Skeletal muscle satellite cell (primary cell): ENCODE measurements at regions not wholly inside any gene's neighbourhood (a gene's known extent, or its start where the extent isn't known, plus 50 kb on each side); places are given as distances from the start of the nearest gene placed in this dataset.
A peak's percentile ranks its signal among the peaks of the same experiment; 100 is the strongest.

ENCODE experiments used
- H3K27me3 ChIP-seq: 2 replicates; pipeline ENCODE4 v1.7.0; 2013; ENCODE audit warnings: low read length; ENCODE audit not compliant: control insufficient read depth, insufficient read depth
- H3K36me3 ChIP-seq: 2 replicates; pipeline ENCODE4 v1.7.0; 2013; ENCODE audit warnings: mild to moderate bottlenecking, control low read depth, low read length; ENCODE audit not compliant: insufficient read depth
- H3K4me1 ChIP-seq: 2 replicates; pipeline ENCODE4 v1.7.0; 2013; ENCODE audit warnings: low read length; ENCODE audit not compliant: control insufficient read depth, insufficient read depth
- H3K4me2 ChIP-seq: 2 replicates; pipeline ENCODE4 v1.7.0; 2013; ENCODE audit warnings: mild to moderate bottlenecking, low read length
- H3K4me3 ChIP-seq: 2 replicates; pipeline ENCODE4 v1.7.0; 2013; ENCODE audit warnings: low read length
- H3K9ac ChIP-seq: 2 replicates; pipeline ENCODE4 v1.7.0; 2013; ENCODE audit warnings: mild to moderate bottlenecking, low read depth, low read length, moderate library complexity
- H3K9me3 ChIP-seq: replicated peaks from 2 replicates; pipeline ENCODE4 v1.7.0; 2013; ENCODE audit warnings: mild to moderate bottlenecking, control low read depth, low read length

DNA sequence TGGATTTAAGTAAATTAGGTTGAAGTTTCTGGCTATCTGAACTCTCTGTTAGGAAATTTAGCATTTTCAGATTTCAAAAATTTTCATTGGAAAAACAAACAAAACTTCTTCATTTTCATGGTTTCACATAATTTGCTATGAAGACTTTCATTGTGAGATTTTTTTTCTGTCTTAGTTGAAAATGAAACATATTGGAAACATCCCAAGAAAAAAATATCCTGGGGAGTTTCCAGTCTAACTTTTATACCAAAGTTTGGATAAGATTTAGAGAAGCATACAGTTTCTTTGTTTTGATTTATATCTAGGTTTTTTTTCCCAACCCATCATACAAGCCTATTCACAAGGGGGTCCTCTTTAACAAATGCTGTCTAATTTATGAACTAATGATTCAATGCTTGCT is 300.5 kb upstream of the SEMA3A start:
- H3K9me3 ChIP-seq: no peaks in the 10 kb centered on the region
- no peaks in the 10 kb centered on the region for H3K27me3 ChIP-seq
- H3K36me3 ChIP-seq: no peaks in the 10 kb centered on the region
- peaks cover 6% of the 10 kb centered on the region for H3K4me1 ChIP-seq
- no peak overlapping the region for H3K9ac ChIP-seq
- H3K4me3 ChIP-seq: no peak overlapping the region
- no peak overlapping the region for H3K4me2 ChIP-seq

DNA sequence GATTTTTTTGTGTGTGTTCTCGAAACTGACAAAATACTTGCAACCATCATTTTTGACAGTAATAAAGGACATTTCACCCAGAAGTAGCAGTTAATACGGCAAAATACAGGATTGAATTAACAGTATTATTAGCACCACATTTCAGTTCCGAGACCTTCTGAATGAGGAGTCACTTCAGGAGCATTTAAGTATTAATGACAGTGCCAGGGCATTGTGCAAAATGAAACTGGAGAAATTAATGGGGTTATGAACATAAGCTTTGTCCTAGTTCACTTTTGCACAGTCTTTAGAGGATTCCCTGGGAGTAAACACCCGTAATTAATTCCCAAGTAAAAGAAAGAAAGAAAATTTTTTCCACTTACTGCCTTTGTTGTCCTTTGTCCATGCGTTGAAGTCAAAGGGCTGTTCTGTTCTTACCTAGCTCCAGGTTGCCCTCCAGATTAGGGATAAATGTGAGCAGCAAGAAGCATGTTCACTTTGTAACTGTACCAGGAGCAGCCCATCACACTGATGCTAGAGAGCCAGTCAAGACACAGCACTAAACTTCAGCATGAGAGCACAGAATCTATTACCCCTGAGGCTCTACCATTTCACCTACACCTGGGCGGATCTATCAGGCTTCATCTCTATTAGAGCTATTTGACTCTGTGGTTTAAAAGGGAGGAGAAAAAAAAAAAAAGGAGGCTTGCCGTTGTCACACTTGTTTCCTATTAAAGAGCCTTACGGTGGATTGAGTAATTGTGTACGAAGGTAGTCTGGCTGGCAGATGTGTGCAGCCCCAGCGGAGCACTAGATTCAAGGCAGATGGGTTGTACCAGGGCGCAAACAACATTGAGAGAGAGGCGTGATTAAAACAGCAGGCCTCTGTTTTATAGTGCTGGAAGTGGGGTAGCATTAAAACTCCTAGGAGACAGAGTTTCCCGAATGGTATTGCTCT is 297.8 kb upstream of the SEMA3A start:
- Histone ChIP-seq H3K9me3 (no peaks in the 10 kb centered on the region), H3K4me2 (no peak overlapping the region), H3K27me3 (no peaks in the 10 kb centered on the region), H3K4me1 (peaks cover 6% of the 10 kb centered on the region), H3K4me3 (no peak overlapping the region), H3K36me3 (no peaks in the 10 kb centered on the region), H3K9ac (peak overlapping the region; percentile 24)

DNA sequence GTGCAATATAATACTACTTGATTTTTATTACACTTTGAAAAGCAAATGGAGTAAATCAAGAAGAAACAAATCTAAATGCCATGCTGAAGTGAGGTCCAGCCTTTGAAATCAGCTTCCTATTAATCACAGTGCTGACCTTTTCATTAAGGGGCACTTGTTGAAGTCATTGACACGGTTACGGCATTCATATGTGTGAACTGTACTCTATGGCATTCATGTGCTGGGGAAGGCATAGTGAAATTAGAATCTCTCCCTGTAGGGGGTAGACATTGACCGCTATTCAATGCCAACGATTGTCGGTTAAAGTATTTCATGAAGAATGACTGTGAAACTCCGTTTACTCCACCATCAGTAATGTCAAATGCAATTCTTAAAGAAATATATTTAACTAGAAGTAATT is 296.1 kb upstream of the SEMA3A start:
- Histone ChIP-seq H3K36me3 (no peaks in the 10 kb centered on the region), H3K4me1 (peaks cover 6% of the 10 kb centered on the region), H3K4me3 (peak overlapping the region; percentile 32), H3K27me3 (no peaks in the 10 kb centered on the region), H3K9ac (peak overlapping the region; percentile 24), H3K9me3 (no peaks in the 10 kb centered on the region), H3K4me2 (peak overlapping the region; percentile 59)

- Histone ChIP-seq H3K9me3 (no peaks in the 10 kb centered on the region), H3K27me3 (no peaks in the 10 kb centered on the region), H3K4me1 (no peaks in the 10 kb centered on the region), H3K36me3 (no peaks in the 10 kb centered on the region), H3K4me2 (no peak overlapping the region), H3K4me3 (no peak overlapping the region), H3K9ac (no peak overlapping the region)
Observed at GRCh38 chr7:84484502-84485079, 290.0 kb upstream of the SEMA3A start.

DNA sequence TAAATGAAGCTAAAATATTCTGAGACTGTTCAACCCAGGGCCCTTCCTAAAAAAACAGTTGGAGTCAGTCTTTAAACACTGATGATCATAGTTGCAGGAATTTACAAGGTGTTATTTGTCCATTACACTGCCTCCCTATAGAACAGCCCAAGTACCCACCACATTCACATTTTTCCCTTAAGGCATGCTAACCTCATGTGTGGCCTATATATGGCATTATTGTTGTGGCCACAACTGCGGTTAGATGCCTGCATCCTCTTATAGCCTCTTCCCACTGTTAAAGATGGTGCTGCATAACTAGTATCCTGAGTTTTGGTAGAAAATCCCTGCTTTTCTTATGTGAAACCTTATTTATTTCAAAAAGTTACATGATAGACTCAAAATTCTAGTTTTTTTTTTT is 287.9 kb upstream of the SEMA3A start:
- Histone ChIP-seq H3K27me3 (no peaks in the 10 kb centered on the region), H3K4me3 (no peak overlapping the region), H3K9me3 (no peaks in the 10 kb centered on the region), H3K9ac (no peak overlapping the region), H3K4me2 (no peak overlapping the region), H3K36me3 (no peaks in the 10 kb centered on the region), H3K4me1 (no peaks in the 10 kb centered on the region)

GRCh38 chr7:84479059-84479458 is 284.5 kb upstream of the SEMA3A start:
- Histone ChIP-seq H3K9ac (no peak overlapping the region), H3K4me1 (no peaks in the 10 kb centered on the region), H3K4me3 (no peak overlapping the region), H3K4me2 (no peak overlapping the region), H3K27me3 (no peaks in the 10 kb centered on the region), H3K36me3 (no peaks in the 10 kb centered on the region), H3K9me3 (no peaks in the 10 kb centered on the region)

GRCh38 chr7:84477786-84478478 is 283.3 kb upstream of the SEMA3A start:
- no peak overlapping the region for H3K4me3 ChIP-seq
- H3K9me3 ChIP-seq: no peaks in the 10 kb centered on the region
- H3K36me3 ChIP-seq: no peaks in the 10 kb centered on the region
- H3K9ac ChIP-seq: no peak overlapping the region
- H3K4me1 ChIP-seq: no peaks in the 10 kb centered on the region
- H3K27me3 ChIP-seq: no peaks in the 10 kb centered on the region
- H3K4me2 ChIP-seq: no peak overlapping the region

DNA sequence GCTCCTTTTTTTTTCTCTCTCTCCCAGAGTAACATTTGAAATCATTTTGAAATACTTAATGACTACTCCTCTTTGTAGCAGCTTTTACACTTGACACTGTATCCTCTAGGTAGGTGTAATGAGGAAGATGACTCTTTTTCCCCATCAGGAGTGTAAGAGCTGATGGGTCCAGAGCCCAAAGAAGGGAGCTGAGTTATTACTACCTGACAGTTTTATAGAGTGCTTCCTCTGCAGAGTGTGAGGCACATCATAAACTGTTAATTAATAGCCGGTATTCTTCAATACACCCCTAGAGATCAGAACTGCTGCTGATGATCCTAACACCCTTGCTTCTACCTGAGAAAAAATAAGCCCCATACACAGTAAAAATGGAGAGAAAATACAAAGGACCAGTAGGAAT is 279.8 kb upstream of the SEMA3A start:
- Histone ChIP-seq H3K27me3 (no peaks in the 10 kb centered on the region), H3K9me3 (no peaks in the 10 kb centered on the region), H3K36me3 (no peaks in the 10 kb centered on the region), H3K9ac (no peak overlapping the region), H3K4me1 (no peaks in the 10 kb centered on the region), H3K4me3 (no peak overlapping the region), H3K4me2 (no peak overlapping the region)

- no peaks in the 10 kb centered on the region for H3K9me3 ChIP-seq
- H3K4me2 ChIP-seq: no peak overlapping the region
- H3K27me3 ChIP-seq: no peaks in the 10 kb centered on the region
- no peaks in the 10 kb centered on the region for H3K4me1 ChIP-seq
- H3K9ac ChIP-seq: no peak overlapping the region
- H3K36me3 ChIP-seq: no peaks in the 10 kb centered on the region
- H3K4me3 ChIP-seq: no peak overlapping the region
Observed at GRCh38 chr7:84471576-84471975, 277.0 kb upstream of the SEMA3A start.

DNA sequence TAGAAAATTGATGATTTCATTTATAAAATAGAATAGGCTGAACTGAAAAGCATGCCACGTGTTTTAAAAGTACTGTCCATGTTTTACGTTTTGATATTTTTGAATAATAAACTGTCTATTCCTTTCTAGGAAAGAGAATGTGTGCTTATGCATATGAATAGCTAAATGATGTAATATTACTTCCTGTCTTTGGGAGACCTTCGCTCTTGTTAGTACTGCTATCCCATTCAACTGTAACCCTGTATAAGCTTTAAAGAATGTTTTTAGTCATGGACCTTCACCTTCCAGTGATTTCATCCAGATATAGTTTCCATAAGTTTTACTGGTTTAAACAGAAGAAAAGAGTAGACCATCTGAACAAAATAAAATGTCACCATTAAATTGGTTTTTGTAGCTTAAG is 274.4 kb upstream of the SEMA3A start:
- H3K27me3 ChIP-seq: no peaks in the 10 kb centered on the region
- H3K9ac ChIP-seq: no peak overlapping the region
- no peak overlapping the region for H3K4me3 ChIP-seq
- H3K36me3 ChIP-seq: no peaks in the 10 kb centered on the region
- no peaks in the 10 kb centered on the region for H3K4me1 ChIP-seq
- H3K4me2 ChIP-seq: no peak overlapping the region
- no peaks in the 10 kb centered on the region for H3K9me3 ChIP-seq

DNA sequence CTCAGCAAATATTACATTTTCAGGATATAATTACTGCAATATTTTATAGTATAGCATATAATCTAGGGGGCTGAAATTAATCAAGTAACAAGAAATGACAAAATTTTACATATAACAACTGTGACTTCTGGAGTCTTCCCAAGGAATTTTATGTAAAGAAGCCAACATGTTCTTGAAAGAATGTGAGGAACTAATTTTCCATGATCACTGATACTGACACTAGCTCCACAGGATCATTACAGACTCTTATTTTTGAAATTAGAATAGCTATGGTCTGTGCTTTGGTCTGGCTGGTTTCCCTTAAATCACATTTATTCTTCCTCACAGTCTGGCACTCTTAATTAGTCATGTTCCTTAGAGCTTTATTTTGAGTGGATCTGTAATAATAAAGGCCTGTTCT is 267.7 kb upstream of the SEMA3A start:
- H3K27me3 ChIP-seq: no peaks in the 10 kb centered on the region
- H3K4me3 ChIP-seq: no peak overlapping the region

More for the DNA sequence above, 267.7 kb upstream of the SEMA3A start:
- Histone ChIP-seq H3K9ac (no peak overlapping the region), H3K9me3 (no peaks in the 10 kb centered on the region), H3K4me1 (no peaks in the 10 kb centered on the region), H3K4me2 (no peak overlapping the region), H3K36me3 (no peaks in the 10 kb centered on the region)
